ENCODE measurements at regions not wholly inside any gene's neighbourhood (a gene's known extent, or its start where the extent isn't known, plus 50 kb on each side); places are given as distances from the start of the nearest gene placed in this dataset.

DNA sequence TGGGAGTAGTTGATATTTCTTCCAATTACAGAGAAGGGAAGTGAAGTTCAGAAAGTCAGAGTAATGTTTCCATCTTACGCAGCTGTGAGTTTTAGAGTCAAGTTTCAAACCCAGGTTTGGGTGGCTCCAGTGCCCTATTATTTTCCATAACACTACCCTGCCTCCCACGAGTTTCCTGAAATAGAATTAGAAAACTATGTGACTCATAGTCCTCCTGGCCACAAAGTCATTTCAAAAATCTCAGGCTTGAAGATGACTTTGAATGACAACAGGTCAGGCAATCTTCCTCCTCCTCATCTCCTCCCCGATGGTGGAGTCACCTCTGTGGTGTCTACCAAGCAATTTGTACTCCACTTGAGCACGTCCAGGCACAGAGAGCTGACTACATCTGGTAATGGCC lies 212.3 kb upstream of the TRIB2 start:
- DNase-seq (ENCODE audit: low read depth in 1 of 2, low spot score in 1 of 2) (no peak), ATAC-seq (no peak), FAIRE-seq (no peak)
- ChIA-PET POLR2A (no interaction called here), CTCF (interaction anchor here (0.6 kb wide), 1 partner anchor 71 kb away, joined by 3 read pairs; no protein-coding TSS in a partner anchor)
- WGBS (ENCODE audit: missing lambda C conversion rate) = 4% methylated on average over 4 of the region's 4 CpGs
- H3K4me3 ChIP-seq = no peak overlapping the region
- no peak overlapping the region for H3K4me2 ChIP-seq
- no peaks in the 10 kb centered on the region for H3K9me3 ChIP-seq
- H3K4me1 ChIP-seq = no peaks in the 10 kb centered on the region
- H3K27ac ChIP-seq = no peak overlapping the region
- TF ChIP-seq POLR2A (IDR thresholded peaks at IDR 0.05; ENCODE audit: low read length) = no peak
- TF ChIP-seq JUNB (IDR thresholded peaks at IDR 0.05) = no peak
- no peak for TF ChIP-seq CBX2 (IDR thresholded peaks at IDR 0.05; ENCODE audit: borderline replicate concordance, low read depth)

DNA sequence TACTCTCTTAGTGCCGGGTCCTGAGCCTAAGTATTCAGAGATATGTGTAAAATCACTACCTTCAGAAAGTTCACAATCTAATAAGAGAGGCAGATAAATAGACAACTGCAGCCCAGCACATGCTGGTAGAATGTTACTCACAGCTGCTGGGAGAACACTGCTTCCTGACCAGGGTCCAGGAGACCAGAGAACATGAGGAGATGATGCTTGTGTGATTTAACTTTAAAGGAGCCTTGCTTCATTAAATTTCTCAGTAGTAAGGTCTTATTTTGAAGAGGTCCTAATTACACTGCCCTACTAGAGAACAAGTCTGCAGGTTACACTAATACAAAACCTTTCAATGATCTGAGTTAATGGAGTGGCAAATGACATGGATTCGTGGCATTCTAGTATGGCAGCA lies 209.9 kb upstream of the TRIB2 start:
- no peak for FAIRE-seq
- TF ChIP-seq MAFK (IDR thresholded peaks at IDR 0.05; ENCODE audit: partially characterized antibody) = no peak
- no peak for TF ChIP-seq MAZ (IDR thresholded peaks at IDR 0.05; ENCODE audit: borderline replicate concordance, low read depth, low read length)
- TF ChIP-seq JUN (IDR thresholded peaks at IDR 0.05) = no peak
- TF ChIP-seq POLR2AphosphoS2 (conservative IDR thresholded peaks at IDR 0.05; ENCODE audit: low read length) = no peak
- TF ChIP-seq, protein P1, sequence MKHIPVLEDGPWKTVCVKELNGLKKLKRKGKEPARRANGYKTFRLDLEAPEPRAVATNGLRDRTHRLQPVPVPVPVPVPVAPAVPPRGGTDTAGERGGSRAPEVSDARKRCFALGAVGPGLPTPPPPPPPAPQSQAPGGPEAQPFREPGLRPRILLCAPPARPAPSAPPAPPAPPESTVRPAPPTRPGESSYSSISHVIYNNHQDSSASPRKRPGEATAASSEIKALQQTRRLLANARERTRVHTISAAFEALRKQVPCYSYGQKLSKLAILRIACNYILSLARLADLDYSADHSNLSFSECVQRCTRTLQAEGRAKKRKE (CRISPR knock-in tag; IDR thresholded peaks at IDR 0.05; ENCODE audit: low read depth) = no peak
- TF ChIP-seq SREBF2 (IDR thresholded peaks at IDR 0.05) = no peak
- no peak for TF ChIP-seq MAX (IDR thresholded peaks at IDR 0.05)
- TF ChIP-seq HOXB5 (CRISPR knock-in tag; IDR thresholded peaks at IDR 0.05) = no peak
- no peak for TF ChIP-seq ZNF302 (CRISPR knock-in tag; IDR thresholded peaks at IDR 0.05)
- no peak for TF ChIP-seq NPAS2 (CRISPR knock-in tag; IDR thresholded peaks at IDR 0.05; ENCODE audit: borderline replicate concordance)
- no peak for TF ChIP-seq EHMT2 (IDR thresholded peaks at IDR 0.05; ENCODE audit: low read depth)
- TF ChIP-seq, protein P2, sequence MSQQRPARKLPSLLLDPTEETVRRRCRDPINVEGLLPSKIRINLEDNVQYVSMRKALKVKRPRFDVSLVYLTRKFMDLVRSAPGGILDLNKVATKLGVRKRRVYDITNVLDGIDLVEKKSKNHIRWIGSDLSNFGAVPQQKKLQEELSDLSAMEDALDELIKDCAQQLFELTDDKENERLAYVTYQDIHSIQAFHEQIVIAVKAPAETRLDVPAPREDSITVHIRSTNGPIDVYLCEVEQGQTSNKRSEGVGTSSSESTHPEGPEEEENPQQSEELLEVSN (IDR thresholded peaks at IDR 0.05; ENCODE audit: borderline replicate concordance, low read depth) = no peak
- no peak for TF ChIP-seq CHD4 (IDR thresholded peaks at IDR 0.05; ENCODE audit: borderline replicate concordance)
- no peak for TF ChIP-seq CEBPB (IDR thresholded peaks at IDR 0.05)
- TF ChIP-seq FOSB (CRISPR knock-in tag; IDR thresholded peaks at IDR 0.05) = no peak
- TF ChIP-seq FOSL2 (IDR thresholded peaks at IDR 0.05) = no peak
- no peak for TF ChIP-seq FOSL2 (CRISPR knock-in tag; IDR thresholded peaks at IDR 0.05)
- no peak for TF ChIP-seq KDM5A (IDR thresholded peaks at IDR 0.05)
- no peak for TF ChIP-seq REST (IDR thresholded peaks at IDR 0.05)
- DNase-seq (ENCODE audit: low read depth in 1 of 2, low spot score in 1 of 2) = no peak
- no peak overlapping the region for H3K4me2 ChIP-seq
- ATAC-seq = no peak
- no peaks in the 10 kb centered on the region for H3K9me3 ChIP-seq
- ChIA-PET POLR2A (no interaction called here), CTCF (no interaction called here)
- no peaks in the 10 kb centered on the region for H3K4me1 ChIP-seq
- no peak overlapping the region for H3K27ac ChIP-seq
- no peak overlapping the region for H3K4me3 ChIP-seq
- WGBS (ENCODE audit: missing lambda C conversion rate) = 0% methylated on average over 2 of the region's 2 CpGs

DNA sequence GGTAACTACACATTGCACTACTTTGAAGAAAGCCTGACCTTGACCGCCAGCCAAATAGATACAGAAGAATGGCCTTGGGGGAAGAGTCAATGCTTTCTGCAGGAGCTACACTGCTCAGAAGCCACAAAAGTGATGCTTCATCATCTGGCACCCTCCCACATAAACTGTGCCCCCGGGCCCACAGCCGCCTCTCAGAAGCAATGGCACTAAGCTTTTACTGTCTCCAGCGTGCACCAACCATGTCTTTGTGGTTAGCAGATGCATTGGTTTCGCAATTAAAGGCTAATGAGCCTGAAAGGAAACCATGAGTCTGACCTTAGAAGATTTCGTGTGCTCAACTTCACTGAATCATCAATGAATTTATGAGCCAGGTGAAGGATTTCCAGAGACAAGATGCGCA lies 209.4 kb upstream of the TRIB2 start:
- DNase-seq (ENCODE audit: low read depth in 1 of 2, low spot score in 1 of 2) = no peak
- ATAC-seq = no peak
- CTCF ChIA-PET = no interaction called here

More for the DNA sequence above, 209.4 kb upstream of the TRIB2 start:
- no peaks in the 10 kb centered on the region for H3K9me3 ChIP-seq
- H3K4me2 ChIP-seq = no peak overlapping the region
- no peak overlapping the region for H3K27ac ChIP-seq
- TF ChIP-seq JUN (IDR thresholded peaks at IDR 0.05) = no peak
- TF ChIP-seq, protein P2 (IDR thresholded peaks at IDR 0.05; ENCODE audit: borderline replicate concordance, low read depth) = no peak
- no peak overlapping the region for H3K4me3 ChIP-seq
- H3K4me1 ChIP-seq = no peaks in the 10 kb centered on the region
- POLR2A ChIA-PET = no interaction called here
- WGBS (ENCODE audit: missing lambda C conversion rate) = 16% methylated on average over 7 of the region's 7 CpGs
- no peak for FAIRE-seq

All from A549 (cell line).